Activated T-cell treated with anti-CD3 and anti-CD28 coated beads for 48 hours (primary cell): ENCODE measurements at regions not wholly inside any gene's neighbourhood (a gene's known extent, or its start where the extent isn't known, plus 50 kb on each side); places are given as distances from the start of the nearest gene placed in this dataset.
"Not testable (repeated sequence)": the region's sequence is repeated elsewhere in the genome, so short reads cannot be mapped to it uniquely, and the experiment has no call there.

Source experiments
- DNase-seq: peaks from one replicate; pipeline ENCODE4 v3.0.0-alpha.2; 2020; ENCODE audit warnings: low read depth

DNA sequence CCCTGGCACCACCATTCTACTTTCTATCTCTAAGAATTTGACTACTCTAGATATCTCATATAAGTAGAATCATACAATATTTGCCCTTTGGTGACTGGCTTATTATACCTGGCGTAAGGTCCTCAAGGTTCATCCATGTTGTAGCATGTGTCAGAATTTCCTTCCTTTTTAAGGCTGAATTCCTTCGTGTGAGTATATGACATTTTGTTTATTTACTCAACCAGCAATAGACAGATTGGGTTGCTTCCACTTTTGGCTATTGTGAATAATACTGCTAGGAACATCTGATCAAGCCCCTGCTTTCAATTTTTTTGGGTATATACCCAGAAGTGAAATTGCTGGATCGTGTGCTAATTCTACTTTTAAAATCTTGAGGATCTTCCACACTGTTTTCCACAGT lies 232.8 kb upstream of the MCHR2 start:
- no peak for DNase-seq

DNA sequence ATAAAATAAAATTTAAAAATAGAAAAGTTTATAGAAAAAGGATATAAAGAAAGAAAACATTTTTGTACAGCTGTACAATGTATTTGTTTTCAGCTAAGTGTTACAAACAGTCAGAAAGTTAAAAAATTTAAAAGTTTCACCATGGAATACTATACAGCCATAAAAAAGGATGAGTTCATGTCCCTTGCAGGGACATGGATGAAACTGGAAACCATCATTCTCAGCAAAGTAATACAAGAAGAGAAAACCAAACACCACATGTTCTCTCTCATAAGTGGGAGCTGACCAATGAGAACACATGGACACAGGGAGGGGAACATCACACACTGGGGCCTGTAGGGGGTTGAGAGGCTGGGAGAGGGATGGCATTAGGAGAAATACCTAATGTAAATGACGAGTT lies 229.9 kb upstream of the MCHR2 start:
- not testable (repeated sequence) for DNase-seq

DNA sequence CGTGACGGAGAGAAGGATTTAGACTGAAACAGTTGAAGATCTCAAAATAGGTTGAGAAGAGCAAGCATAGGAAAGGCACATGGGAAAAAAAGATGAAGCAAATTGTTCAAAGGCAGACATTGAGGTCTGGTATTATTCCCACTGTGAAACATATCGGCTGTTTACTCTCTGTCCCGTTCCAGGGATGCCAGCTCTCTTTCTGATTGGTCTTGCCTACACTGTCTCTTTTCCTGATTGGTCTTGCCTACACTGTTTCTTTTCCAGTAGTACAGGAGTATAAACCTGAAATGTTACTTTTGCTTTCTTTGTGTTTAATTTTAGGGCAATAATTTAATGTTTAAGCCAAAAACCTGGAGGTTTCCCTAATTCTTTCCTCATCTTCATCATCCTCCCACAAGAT lies 226.5 kb upstream of the MCHR2 start:
- no peak for DNase-seq

DNA sequence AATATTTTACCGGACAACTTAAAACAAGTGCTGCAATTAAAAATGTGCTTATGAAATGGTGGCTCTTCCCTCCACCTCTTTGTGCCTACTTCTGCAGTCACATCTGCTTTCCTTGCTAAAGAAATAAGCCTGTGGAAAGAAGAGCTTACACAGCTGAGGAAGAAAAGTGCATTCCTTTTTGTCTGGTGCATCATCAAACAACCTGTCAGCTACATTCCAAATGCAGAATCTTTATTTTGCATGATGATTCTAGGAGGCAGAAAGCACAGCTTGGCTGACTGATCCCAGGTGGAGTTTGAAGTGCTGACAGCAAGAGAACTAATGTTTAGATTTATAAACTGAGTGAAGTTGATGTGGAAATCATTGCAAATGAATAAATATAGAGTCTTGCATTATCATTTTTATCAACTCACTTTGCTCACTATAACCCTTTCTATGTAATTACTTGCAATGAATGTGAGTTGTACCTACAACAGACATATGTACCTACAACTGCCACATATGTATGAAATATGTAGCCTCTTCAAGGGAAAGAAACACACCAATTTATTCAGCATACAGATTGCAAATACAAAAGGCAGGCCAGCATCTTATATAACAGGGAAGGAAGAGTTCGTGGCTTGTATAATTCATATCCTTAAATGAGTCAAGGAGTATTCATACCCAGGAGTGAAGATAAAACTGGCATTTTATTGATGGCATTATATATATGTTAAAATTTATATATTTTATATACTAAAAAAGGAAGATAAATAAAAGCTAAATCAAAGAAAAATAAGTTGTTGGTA lies 223.4 kb upstream of the MCHR2 start:
- DNase-seq = no peak

DNA sequence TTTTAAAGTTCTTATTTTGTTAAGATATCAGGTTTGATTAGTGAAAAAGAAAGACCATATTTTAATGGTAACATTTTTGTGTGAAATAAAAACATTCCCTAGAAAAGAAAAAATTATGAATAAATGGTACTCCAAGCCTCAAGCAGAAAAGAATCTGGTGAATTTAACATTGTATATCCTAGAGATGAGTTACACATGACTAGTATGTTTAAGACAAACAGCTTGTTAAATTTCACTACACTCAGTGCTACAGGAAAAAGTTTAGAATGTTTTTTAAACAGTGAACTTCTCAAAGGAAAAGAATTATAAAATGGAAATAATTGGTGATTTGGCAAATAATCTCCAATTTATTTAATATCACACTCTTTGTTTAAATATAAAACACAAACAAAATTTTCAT lies 222.7 kb upstream of the MCHR2 start:
- DNase-seq = no peak

DNA sequence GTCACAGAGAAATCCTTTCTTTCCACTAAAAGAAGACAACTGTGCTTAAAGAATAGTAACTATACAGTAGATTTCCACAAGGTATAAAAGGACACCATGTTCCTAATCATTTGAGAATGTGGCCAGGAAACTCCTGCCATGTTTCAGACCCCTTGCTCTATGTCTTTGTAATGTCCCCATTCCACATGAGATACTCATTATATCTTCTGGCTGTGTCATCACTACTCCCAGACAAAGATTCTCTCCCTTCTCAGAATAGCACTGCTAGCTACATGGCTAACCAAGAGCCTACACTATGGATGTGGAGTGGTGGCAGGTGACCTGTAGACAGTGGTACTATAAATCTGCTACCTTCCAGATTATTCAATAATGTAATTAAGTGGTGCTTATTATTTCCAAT lies 218.1 kb upstream of the MCHR2 start:
- no peak for DNase-seq

DNA sequence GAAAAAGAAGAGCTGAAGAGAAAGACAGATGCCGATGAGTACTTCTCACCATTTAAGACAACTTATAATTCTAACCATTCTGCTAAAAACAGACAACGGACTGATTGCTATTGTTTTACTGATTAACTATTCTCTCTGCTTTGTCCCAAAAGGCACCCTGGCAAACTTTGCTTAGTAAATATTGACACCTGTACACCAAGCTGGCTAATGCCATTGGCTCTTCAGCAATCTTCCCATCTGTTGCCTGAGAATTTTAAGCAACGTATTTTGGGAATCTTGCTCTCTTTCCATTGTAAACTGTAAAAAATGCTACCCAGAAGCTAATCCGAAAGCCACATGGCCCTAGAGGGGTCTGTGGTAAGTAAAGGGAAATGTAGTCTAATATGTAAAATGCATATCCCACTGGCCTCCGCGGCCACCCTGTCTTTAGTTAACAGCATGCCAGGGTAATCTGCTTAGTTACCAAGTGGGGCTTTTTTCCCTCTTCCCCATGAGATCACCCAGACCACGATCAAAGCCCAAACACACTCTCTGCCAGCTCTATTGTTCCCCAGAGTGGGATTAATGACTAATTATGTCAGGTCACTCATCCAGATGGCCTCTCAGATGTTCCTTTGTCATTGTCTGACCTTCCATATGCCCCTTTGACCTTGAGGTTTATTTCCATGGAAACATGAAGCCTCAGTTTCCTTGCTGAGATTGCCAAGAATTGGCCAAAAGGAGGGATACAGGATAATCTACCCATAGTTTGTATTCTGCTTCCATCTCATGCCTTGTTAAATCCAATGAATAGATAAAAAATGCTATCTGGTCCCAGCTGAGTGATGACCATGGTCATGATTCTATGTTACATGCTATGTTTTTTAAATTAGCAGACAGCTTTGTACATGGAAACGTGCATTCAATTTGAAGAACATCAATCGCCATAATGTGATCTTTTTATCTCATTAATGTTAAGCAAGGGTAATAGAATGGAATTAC lies 216.4 kb upstream of the MCHR2 start:
- DNase-seq = no peak

DNA sequence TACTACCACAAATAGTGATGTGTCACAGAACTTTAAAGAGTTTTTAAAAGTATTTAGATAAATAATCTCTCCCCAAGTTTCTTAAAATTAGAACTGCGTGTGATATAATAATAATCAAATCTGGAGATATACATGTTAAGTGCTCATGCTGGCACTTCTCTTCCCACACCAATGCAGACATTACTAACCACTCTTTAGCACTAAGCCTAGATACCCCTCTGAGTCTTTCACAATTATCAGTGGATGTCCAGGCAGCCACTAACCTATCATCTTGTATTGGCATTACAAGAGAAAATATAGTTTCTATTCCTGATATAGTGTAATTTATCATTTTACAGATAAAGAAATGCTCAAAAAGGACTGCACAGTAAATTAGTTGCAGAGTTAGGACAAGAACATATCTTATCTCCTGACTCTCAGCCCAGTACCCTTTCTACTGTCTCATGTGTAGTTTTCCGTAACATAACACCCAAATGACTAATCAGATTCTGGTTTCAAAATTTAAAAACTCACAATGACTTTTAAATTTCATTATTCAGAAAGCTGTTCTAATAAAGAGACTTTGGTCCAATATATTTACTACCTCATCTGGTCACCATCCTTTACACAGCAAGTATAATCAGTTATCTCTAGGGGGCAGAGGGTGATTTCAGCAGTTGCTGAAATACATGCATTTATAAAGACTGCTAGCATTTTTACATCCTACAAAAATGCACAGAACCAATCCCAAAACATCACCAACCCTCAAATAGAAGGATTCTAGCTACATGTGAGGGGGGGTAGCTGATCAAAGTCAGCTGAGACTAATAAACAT lies 215.5 kb upstream of the MCHR2 start:
- no peak for DNase-seq

DNA sequence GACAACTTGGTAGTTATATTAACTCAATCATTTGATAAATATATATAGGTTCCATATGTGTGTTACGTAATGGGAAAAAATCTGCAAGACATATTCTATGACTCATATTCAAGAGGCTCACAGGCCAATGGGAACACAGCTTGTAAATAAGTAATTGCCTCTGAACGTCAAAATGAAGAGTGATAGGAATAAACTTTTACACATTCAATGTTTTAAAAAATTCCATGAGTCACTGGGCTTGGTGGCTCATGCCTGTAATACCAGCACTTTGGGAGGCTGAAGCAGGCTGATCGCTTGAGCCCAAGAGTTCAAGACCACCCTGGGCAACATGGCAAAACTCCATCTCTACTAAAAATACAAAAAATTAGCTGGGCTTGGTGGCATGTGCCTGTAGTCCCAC lies 209.4 kb upstream of the MCHR2 start:
- DNase-seq = no peak

DNA sequence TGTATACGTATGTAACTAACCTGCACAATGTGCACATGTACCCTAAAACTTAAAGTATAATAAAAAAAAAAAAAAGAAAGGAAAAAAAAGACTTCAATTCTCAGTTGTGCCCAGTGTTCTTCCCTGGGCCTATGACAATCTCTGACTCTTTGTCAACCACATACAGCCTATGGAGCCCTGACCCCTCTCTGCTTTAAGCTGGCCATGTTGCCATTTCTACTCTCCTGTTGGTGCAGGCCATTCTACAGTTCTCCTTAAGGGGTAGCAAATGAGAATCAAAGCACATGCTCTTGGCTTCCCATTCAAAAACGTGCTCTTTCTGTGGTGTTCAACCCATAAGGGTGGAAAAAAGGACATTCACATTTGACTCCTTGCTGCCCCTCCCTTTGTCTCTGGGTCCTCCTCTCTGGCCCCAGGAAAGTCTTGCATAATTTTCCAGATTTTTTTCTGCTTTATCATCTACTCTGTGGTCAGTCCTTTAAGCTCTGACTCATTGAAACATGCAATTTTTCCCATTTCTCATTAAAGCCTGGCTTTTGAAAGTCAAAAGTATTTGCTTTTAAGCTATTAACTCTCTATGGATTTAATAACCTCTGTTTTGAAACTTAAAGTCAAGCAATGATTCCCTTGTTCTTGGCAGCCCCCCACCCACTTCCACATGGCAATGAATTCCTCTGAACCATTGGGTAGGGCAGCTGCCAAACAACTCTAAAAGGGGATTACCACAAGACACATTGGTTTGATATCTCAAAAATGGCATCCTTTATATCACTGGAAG lies 208.6 kb upstream of the MCHR2 start:
- DNase-seq = no peak

DNA sequence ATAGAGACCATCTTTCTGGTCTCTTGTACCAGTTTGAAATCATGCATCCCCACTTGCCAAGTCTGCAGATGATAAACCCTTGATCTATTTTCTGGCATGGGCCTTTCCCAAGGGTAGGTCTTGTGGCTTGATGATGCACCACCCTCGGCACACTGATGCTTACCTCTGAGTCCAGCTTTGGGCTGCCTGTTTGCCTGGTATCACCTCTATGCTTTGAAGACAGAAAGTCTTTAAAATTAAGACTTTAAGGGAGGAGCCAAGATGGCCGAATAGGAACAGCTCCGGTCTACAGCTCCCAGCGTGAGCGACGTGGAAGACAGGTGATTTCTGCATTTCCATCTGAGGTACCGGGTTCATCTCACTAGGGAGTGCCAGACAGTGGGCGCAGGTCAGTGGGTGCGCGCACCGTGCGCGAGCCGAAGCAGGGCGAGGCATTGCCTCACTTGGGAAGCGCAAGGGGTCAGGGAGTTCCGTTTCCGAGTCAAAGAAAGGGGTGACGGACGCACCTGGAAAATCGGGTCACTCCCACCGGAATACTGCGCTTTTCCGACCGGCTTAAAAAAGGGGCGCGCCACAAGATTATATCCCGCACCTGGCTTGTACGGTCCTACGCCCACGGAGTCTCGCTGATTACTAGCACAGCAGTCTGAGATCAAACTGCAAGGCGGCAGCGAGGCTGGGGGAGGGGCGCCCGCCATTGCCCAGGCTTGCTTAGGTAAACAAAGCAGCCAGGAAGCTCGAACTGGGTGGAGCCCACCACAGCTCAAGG lies 202.4 kb upstream of the MCHR2 start:
- not testable (repeated sequence) for DNase-seq

DNA sequence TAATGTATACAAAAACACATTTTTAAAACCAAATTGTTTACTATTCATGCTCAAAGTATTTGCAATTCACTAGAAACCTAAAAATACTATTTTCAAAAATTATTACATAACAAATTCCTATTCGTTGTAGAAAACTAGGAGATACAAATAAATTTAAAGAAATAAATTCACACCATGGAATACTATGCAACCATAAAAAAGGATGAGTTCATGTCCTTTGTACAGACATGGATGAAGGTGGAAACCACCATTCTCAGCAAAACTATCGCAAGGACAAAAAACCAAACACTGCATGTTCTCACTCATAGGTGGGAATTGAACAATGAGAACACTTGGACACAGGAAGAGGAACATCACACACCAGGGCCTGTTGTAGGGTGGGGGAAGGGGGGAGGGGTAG lies 201.2 kb upstream of the MCHR2 start:
- DNase-seq = not testable (repeated sequence)

DNA sequence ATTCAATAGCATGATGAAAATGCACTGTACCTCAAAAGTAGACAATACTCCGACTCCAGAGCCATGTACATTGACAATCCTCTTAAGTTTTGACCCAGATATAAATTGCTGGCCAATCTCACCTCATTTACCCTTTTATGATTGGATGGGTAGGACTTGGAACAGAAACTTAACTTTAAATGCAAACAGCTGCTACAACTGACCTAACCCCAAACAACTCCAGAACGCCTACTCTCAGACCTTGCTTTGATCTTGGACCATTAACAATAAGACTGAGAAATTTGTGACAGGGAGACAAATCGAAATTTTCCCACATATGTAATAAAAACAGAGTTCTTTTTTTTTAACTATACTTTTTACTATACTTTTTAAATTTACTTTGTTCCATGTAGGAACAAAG lies 200.5 kb upstream of the MCHR2 start:
- no peak for DNase-seq

DNA sequence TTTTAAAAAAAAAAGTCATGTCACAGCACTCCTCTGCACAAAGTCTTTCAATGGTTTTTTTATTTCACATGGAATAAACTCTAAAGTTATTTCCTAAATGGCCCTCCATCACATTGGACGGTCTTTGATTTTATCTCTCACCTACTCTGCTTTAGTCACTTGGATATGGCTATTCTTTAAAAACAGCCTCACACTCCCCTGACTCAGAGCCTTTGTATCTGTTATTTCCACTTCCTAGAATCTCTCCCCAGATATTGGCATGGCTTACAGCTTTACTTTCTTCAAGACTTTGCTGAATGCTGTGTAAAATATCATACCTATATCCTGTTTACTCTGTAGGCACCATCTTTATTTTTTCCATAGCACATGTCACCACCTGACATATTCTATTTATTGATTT lies 194.7 kb upstream of the MCHR2 start:
- DNase-seq = no peak

DNA sequence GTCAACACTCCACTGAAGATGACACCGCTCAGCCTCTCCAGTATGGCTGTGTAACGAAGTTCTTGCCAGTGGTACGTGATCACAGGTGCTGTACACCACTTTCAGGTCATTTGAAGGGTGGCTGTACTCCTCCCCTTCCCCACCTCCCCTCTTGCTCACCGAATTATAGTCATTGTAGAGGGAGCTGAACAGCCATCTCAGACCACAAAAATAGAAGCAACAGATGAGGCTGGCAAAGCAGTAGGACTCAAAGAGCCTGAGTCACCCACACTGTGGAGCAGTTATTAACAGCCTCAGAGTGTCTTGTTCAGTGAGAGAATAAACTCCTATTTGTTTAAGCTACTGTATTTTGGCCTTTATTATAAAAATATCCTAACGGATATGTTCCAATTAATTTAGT lies 192.5 kb upstream of the MCHR2 start:
- no peak for DNase-seq

DNA sequence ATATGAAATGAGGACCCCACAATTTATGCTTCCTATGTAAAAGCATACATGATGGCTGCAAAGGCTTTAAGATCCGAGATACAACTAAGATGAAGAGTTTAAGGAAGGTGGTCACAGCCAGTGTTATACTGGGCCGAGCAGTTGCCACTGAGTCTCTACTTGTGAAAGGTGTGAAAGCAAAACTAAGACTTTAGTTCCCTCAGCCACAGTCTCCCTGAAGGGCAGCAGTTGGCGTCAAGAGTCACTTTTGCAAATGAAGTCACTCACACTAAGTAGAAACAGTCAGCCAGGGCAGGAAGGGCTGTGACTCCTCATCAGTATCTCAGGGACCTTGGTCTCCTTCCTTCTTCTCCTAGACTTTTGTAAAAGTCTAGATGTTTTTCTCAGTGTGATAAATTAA lies 191.6 kb upstream of the MCHR2 start:
- DNase-seq = no peak

DNA sequence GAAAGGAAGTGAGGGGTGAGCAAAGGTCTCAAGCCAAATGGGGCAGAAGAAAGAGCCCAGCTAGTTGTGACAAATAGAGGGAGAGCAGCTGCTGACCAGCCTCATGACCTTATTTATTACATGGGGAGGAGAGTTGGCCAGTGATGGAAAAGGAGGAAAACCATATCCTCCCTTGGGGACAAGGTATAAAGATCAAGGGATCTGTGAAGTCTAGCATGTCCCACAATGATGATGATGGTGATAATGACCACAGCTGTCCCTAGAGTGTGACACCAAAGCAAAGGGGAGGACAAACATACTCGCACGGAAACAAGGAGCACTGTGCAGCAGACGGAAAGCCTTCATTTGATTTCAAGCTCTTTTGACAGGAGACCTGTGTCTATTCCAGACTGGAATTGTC lies 190.4 kb upstream of the MCHR2 start:
- DNase-seq = no peak

DNA sequence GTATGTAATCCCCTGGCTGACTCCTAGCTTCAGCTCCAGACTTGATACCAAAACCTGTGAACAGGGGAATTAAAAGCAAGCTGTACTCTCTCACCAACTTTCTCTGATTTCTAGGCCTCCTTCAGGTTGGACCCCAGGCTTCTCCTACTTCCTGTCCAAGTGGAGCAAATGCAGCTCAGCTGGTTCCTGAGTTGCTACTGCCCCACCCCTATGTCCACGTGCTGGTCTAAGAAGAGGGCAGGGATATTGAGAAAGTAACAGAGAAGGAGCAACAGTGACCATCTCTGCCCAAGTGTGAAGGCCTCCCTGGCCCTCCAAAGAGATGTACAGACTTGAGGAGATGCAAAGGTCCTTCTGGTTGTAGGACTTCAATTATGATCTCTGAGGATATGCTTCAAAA lies 188.3 kb upstream of the MCHR2 start:
- no peak for DNase-seq

DNA sequence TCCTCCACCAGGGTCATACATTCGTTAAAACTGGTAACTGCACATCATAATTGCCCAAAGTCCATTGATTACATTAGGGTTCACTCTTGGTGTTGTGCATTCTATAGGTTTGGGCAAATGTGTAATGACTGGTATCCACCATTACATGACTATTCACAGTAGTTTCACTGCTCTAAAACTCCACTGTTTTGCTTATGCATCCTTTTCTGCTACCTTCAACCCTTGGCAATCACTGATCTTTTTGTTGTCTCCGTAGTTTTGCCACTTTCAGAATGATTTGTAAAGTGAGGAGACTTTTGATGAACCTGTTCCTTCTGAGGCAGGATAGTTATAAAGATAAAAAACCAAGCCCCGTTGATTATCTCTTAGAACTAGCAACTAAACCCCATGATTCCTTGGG lies 187.3 kb upstream of the MCHR2 start:
- DNase-seq = no peak

DNA sequence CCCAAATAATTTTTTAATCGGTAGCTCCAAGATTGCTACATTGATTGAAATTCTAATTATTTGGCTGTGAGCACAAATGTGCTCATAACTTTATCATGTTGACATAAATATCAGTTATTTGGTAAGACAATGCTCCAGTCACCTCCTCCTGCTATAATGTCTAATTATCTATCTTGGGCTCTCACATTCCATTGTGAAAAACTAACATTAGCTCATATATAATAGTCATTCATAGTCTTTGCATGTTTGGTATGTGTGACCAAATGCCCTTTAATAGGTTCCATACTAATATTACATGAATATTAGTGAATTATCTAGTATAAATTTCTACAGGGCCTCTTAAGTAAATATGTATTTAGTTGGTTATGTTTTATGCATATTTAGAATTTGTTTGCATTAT lies 185.6 kb upstream of the MCHR2 start:
- DNase-seq = no peak

DNA sequence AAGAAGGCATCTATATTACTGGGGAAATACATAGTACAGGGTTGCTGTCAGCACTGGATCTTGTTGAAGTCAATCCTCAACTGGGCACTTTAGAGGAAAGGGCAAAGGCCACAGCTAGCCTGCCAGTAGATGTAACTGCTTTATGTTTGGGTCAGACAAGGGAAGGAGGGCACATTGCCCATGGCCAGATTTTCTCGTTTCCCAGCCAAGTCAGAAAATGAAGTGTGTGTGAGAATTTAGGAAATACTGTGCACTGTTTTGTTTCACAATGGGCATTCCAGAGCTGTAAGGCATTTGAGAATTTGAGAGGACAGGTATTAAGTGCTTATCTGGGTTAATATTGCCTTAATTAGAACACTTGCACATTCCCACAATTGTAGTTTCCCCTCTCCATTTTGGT lies 183.9 kb upstream of the MCHR2 start:
- DNase-seq = no peak
